ENCODE measurements at regions not wholly inside any gene's neighbourhood (a gene's known extent, or its start where the extent isn't known, plus 50 kb on each side); places are given as distances from the start of the nearest gene placed in this dataset.

- H3K4me3 ChIP-seq (ENCODE audit: low read length in 2 of 2): no peak overlapping the region
- peaks cover 0 to 2% of the 10 kb centered on the region in 2 donors for H3K27me3 ChIP-seq (ENCODE audit: control insufficient read depth in 1 of 2, insufficient read depth in 2 of 2, low read length in 2 of 2)
- H3K36me3 ChIP-seq (ENCODE audit: control insufficient read depth in 2 of 2, insufficient read depth in 2 of 2, low read length in 2 of 2): no peaks in the 10 kb centered on the region
- H3K9me3 ChIP-seq (ENCODE audit: control insufficient read depth in 2 of 2, low read length in 2 of 2): no peaks in the 10 kb centered on the region
- H3K9ac ChIP-seq (ENCODE audit: low read length in 2 of 2): no peak overlapping the region
- no peak overlapping the region for H3K27ac ChIP-seq (ENCODE audit: low read length)
- H3K4me1 ChIP-seq (ENCODE audit: control insufficient read depth, insufficient read depth, low read length): no peaks in the 10 kb centered on the region
These were observed 240.5 kb upstream of the SALL3 start for GRCh38 chr18:78739115-78739514.

GRCh38 chr18:78739882-78740677 is 239.5 kb upstream of the SALL3 start:
- Histone ChIP-seq H3K4me3 (ENCODE audit: low read length in 2 of 2) (no peak overlapping the region), H3K9ac (ENCODE audit: low read length in 2 of 2) (no peak overlapping the region), H3K27ac (ENCODE audit: low read length) (no peak overlapping the region), H3K9me3 (ENCODE audit: control insufficient read depth in 2 of 2, low read length in 2 of 2) (no peaks in the 10 kb centered on the region), H3K36me3 (ENCODE audit: control insufficient read depth in 2 of 2, insufficient read depth in 2 of 2, low read length in 2 of 2) (no peaks in the 10 kb centered on the region), H3K4me1 (ENCODE audit: control insufficient read depth, insufficient read depth, low read length) (no peaks in the 10 kb centered on the region), H3K27me3 (ENCODE audit: control insufficient read depth in 1 of 2, insufficient read depth in 2 of 2, low read length in 2 of 2) (peaks cover 0 to 2% of the 10 kb centered on the region in 2 donors)

- H3K4me1 ChIP-seq (ENCODE audit: control insufficient read depth, insufficient read depth, low read length): no peaks in the 10 kb centered on the region
- no peaks in the 10 kb centered on the region for H3K36me3 ChIP-seq (ENCODE audit: control insufficient read depth in 2 of 2, insufficient read depth in 2 of 2, low read length in 2 of 2)
- no peak overlapping the region for H3K4me3 ChIP-seq (ENCODE audit: low read length in 2 of 2)
- H3K9me3 ChIP-seq (ENCODE audit: control insufficient read depth in 2 of 2, low read length in 2 of 2): no peaks in the 10 kb centered on the region
- no peak overlapping the region for H3K27ac ChIP-seq (ENCODE audit: low read length)
- H3K27me3 ChIP-seq (ENCODE audit: control insufficient read depth in 1 of 2, insufficient read depth in 2 of 2, low read length in 2 of 2): peaks cover 0 to 2% of the 10 kb centered on the region in 2 donors
- H3K9ac ChIP-seq (ENCODE audit: low read length in 2 of 2): no peak overlapping the region
These were observed 238.7 kb upstream of the SALL3 start for GRCh38 chr18:78740876-78741275.

- no peak overlapping the region for H3K9ac ChIP-seq (ENCODE audit: low read length in 2 of 2)
- H3K4me1 ChIP-seq (ENCODE audit: control insufficient read depth, insufficient read depth, low read length): no peaks in the 10 kb centered on the region
- no peak overlapping the region for H3K27ac ChIP-seq (ENCODE audit: low read length)
- no peaks in the 10 kb centered on the region for H3K9me3 ChIP-seq (ENCODE audit: control insufficient read depth in 2 of 2, low read length in 2 of 2)
- H3K27me3 ChIP-seq (ENCODE audit: control insufficient read depth in 1 of 2, insufficient read depth in 2 of 2, low read length in 2 of 2): peaks cover 0 to 2% of the 10 kb centered on the region in 2 donors
- no peak overlapping the region for H3K4me3 ChIP-seq (ENCODE audit: low read length in 2 of 2)
- H3K36me3 ChIP-seq (ENCODE audit: control insufficient read depth in 2 of 2, insufficient read depth in 2 of 2, low read length in 2 of 2): no peaks in the 10 kb centered on the region
These were observed 238.0 kb upstream of the SALL3 start for GRCh38 chr18:78741381-78742217.

- H3K9me3 ChIP-seq (ENCODE audit: control insufficient read depth in 2 of 2, low read length in 2 of 2): no peaks in the 10 kb centered on the region
- H3K4me3 ChIP-seq (ENCODE audit: low read length in 2 of 2): no peak overlapping the region
- no peak overlapping the region for H3K27ac ChIP-seq (ENCODE audit: low read length)
- no peaks in the 10 kb centered on the region for H3K36me3 ChIP-seq (ENCODE audit: control insufficient read depth in 2 of 2, insufficient read depth in 2 of 2, low read length in 2 of 2)
- H3K27me3 ChIP-seq (ENCODE audit: control insufficient read depth in 1 of 2, insufficient read depth in 2 of 2, low read length in 2 of 2): peaks cover 0 to 2% of the 10 kb centered on the region in 2 donors
- no peaks in the 10 kb centered on the region for H3K4me1 ChIP-seq (ENCODE audit: control insufficient read depth, insufficient read depth, low read length)
- no peak overlapping the region for H3K9ac ChIP-seq (ENCODE audit: low read length in 2 of 2)
These were observed 237.3 kb upstream of the SALL3 start for GRCh38 chr18:78742218-78742745.

GRCh38 chr18:78743078-78743477 is 236.5 kb upstream of the SALL3 start:
- Histone ChIP-seq H3K9ac (ENCODE audit: low read length in 2 of 2) (no peak overlapping the region), H3K27me3 (ENCODE audit: control insufficient read depth in 1 of 2, insufficient read depth in 2 of 2, low read length in 2 of 2) (peaks cover 0 to 2% of the 10 kb centered on the region in 2 donors), H3K9me3 (ENCODE audit: control insufficient read depth in 2 of 2, low read length in 2 of 2) (no peaks in the 10 kb centered on the region), H3K36me3 (ENCODE audit: control insufficient read depth in 2 of 2, insufficient read depth in 2 of 2, low read length in 2 of 2) (no peaks in the 10 kb centered on the region), H3K4me3 (ENCODE audit: low read length in 2 of 2) (no peak overlapping the region), H3K4me1 (ENCODE audit: control insufficient read depth, insufficient read depth, low read length) (no peaks in the 10 kb centered on the region), H3K27ac (ENCODE audit: low read length) (no peak overlapping the region)

GRCh38 chr18:78751664-78752063 is 228.0 kb upstream of the SALL3 start:
- Histone ChIP-seq H3K27me3 (ENCODE audit: control insufficient read depth in 1 of 2, insufficient read depth in 2 of 2, low read length in 2 of 2) (peaks cover 0 to 2% of the 10 kb centered on the region in 2 donors), H3K36me3 (ENCODE audit: control insufficient read depth in 2 of 2, insufficient read depth in 2 of 2, low read length in 2 of 2) (no peaks in the 10 kb centered on the region), H3K27ac (ENCODE audit: low read length) (no peak overlapping the region), H3K4me1 (ENCODE audit: control insufficient read depth, insufficient read depth, low read length) (no peaks in the 10 kb centered on the region), H3K9me3 (ENCODE audit: control insufficient read depth in 2 of 2, low read length in 2 of 2) (no peaks in the 10 kb centered on the region), H3K9ac (ENCODE audit: low read length in 2 of 2) (no peak overlapping the region), H3K4me3 (ENCODE audit: low read length in 2 of 2) (no peak overlapping the region)

GRCh38 chr18:78753240-78753639 is 226.4 kb upstream of the SALL3 start:
- Histone ChIP-seq H3K36me3 (ENCODE audit: control insufficient read depth in 2 of 2, insufficient read depth in 2 of 2, low read length in 2 of 2) (no peaks in the 10 kb centered on the region), H3K27me3 (ENCODE audit: control insufficient read depth in 1 of 2, insufficient read depth in 2 of 2, low read length in 2 of 2) (peaks cover 0 to 2% of the 10 kb centered on the region in 2 donors), H3K9ac (ENCODE audit: low read length in 2 of 2) (no peak overlapping the region), H3K4me3 (ENCODE audit: low read length in 2 of 2) (no peak overlapping the region), H3K4me1 (ENCODE audit: control insufficient read depth, insufficient read depth, low read length) (no peaks in the 10 kb centered on the region), H3K27ac (ENCODE audit: low read length) (no peak overlapping the region), H3K9me3 (ENCODE audit: control insufficient read depth in 2 of 2, low read length in 2 of 2) (no peaks in the 10 kb centered on the region)

GRCh38 chr18:78754311-78755043 is 225.1 kb upstream of the SALL3 start:
- Histone ChIP-seq H3K36me3 (ENCODE audit: control insufficient read depth in 2 of 2, insufficient read depth in 2 of 2, low read length in 2 of 2) (no peaks in the 10 kb centered on the region), H3K9me3 (ENCODE audit: control insufficient read depth in 2 of 2, low read length in 2 of 2) (no peaks in the 10 kb centered on the region)

GRCh38 chr18:78757014-78757413 is 222.6 kb upstream of the SALL3 start:
- no peaks in the 10 kb centered on the region for H3K36me3 ChIP-seq (ENCODE audit: control insufficient read depth in 2 of 2, insufficient read depth in 2 of 2, low read length in 2 of 2)

More at GRCh38 chr18:78754311-78755043, 225.1 kb upstream of the SALL3 start:
- Histone ChIP-seq H3K27ac (ENCODE audit: low read length) (no peak overlapping the region), H3K9ac (ENCODE audit: low read length in 2 of 2) (no peak overlapping the region), H3K4me1 (ENCODE audit: control insufficient read depth, insufficient read depth, low read length) (no peaks in the 10 kb centered on the region), H3K4me3 (ENCODE audit: low read length in 2 of 2) (no peak overlapping the region), H3K27me3 (ENCODE audit: control insufficient read depth in 1 of 2, insufficient read depth in 2 of 2, low read length in 2 of 2) (peaks cover 0 to 6% of the 10 kb centered on the region in 2 donors)

More at GRCh38 chr18:78757014-78757413, 222.6 kb upstream of the SALL3 start:
- Histone ChIP-seq H3K27me3 (ENCODE audit: control insufficient read depth in 1 of 2, insufficient read depth in 2 of 2, low read length in 2 of 2) (peaks cover 0 to 6% of the 10 kb centered on the region in 2 donors), H3K4me3 (ENCODE audit: low read length in 2 of 2) (no peak overlapping the region), H3K4me1 (ENCODE audit: control insufficient read depth, insufficient read depth, low read length) (no peaks in the 10 kb centered on the region), H3K9ac (ENCODE audit: low read length in 2 of 2) (no peak overlapping the region), H3K9me3 (ENCODE audit: control insufficient read depth in 2 of 2, low read length in 2 of 2) (no peaks in the 10 kb centered on the region), H3K27ac (ENCODE audit: low read length) (no peak overlapping the region)

All from stomach smooth muscle (tissue), 2 donors.